HG02588 (cell line): ENCODE measurements at regions not wholly inside any gene's neighbourhood (a gene's known extent, or its start where the extent isn't known, plus 50 kb on each side); places are given as distances from the start of the nearest gene placed in this dataset.

Experiments
- ATAC-seq: cut with Tn5 transposase; IDR thresholded peaks from one replicate; pipeline ENCODE4 v1.9.1; 2021; ENCODE audit warnings: mild to moderate bottlenecking, moderate library complexity; ENCODE audit not compliant: unreplicated experiment

DNA sequence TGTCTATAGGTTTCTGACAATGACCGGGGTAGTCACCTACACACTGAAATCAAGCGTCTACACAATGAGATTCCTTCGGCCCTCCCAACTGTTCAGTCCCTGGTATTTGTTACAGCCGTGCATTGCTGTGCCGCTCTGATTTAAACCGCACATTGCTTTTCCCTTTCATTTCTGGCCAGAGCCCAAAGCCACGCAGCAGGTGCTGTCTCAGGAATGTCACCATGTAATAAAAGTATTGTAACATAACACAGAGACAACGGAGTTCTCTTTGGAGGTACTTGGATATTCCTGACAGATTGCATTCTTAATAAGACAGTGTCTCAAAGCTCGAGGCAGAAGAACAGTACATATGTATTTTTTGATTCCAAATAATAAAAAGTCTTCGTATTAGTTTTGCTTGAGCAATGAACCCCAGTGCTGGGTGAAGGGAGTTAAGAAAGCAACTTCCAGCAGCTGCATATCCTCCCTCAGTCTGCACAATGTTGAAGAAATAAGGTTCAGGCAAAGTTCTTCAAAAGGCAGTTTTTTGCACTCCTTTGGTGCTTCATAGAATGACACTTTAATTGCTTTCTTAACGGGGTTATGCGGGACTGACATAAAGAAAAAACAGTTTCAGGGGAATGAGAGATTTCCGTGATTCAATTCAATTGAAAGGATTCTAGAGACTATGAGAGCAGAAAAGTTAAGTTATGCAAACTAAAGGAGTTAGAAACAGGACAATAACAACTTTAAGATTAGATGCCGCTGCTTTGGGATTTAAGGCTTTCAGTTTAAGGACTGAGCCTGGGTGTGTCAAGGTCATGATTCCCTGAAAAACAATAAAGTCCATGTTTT is 288.7 kb upstream of the FLRT2 start:
- ATAC-seq, result no peak

DNA sequence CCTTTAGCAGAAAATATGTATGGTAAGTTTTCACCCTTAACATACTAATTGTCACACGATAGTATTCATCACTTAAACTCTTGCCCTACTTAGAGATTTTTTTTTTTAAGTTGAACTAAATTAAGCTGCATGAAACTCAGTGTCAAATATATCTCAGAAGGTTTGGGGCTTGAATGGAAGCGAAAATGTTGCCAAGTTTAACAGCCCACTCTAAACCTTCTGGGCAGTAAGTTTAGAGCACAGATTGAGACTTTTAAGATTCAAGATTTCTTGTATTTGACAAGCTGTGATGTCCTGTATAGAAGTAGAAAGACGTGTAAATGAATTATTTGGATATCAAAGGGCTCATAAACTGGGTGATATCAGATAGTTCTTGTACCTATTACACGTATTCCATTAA is 287.3 kb upstream of the FLRT2 start:
- ATAC-seq, result no peak

GRCh38 chr14:85243321-85243720 is 286.6 kb upstream of the FLRT2 start:
- no peak for ATAC-seq

GRCh38 chr14:85247071-85247470 is 282.9 kb upstream of the FLRT2 start:
- no peak for ATAC-seq

- ATAC-seq, result no peak
Observed at GRCh38 chr14:85248881-85249635, 280.9 kb upstream of the FLRT2 start.

DNA sequence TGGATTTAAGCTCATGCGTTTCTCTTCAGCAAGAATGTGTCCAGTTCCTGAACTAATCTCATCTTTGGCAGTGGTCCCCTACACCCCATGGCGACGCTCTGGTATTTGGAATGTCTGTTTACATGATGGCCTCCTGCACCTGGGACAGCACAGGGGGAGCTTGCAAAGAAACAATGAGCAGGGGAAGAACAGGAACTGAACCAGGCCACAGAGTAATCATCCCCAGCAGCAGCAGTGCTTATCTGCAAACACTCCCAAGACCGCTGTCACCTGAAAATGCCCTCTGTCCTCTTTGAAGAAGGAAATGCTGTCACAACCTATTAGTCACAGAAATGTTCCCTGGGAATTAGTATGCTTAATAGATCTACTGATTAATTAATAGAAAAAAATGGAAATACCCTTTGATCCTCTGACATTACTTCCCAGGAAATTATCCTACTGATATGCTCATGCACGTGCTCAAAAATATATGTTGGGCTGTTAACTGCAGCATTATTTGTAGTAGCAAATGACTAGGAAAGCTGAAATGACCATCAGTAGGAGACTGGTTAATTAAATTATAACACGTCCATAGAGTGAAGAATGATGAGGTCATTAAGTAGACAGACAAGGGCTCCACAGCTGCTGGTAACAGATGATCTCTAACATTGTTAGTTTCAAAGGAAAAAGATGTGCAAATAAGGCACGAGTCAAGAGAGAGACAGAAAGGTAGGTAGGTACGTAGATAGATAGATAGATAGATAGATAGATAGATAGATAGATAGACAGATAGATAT is 279.3 kb upstream of the FLRT2 start:
- ATAC-seq, result no peak

- ATAC-seq, result no peak
Observed at GRCh38 chr14:85252011-85252410, 277.9 kb upstream of the FLRT2 start.

- ATAC-seq, result no peak
Observed at GRCh38 chr14:85254711-85255110, 275.2 kb upstream of the FLRT2 start.

DNA sequence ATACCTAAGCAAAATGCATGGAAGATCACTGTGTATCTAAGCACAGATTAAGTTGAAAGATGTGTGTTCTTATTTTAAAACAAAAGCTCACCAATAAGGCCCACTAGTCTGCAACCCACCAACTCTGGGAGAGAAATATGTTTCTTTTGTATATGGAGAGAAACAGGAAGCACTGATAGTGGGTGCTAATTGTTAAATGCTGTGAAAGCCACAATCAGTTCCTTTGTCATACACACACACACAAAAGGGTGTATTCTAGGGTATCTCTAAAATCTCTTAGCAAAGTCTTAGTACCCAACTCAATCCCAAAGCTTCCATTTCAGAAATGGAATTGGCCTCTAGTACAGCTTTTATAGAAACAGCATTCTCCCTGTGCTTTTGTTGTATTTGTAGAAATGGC is 272.7 kb upstream of the FLRT2 start:
- no peak for ATAC-seq

GRCh38 chr14:85263916-85264675 is 265.8 kb upstream of the FLRT2 start:
- ATAC-seq, result no peak

- no peak for ATAC-seq
Observed at GRCh38 chr14:85273099-85273677, 256.8 kb upstream of the FLRT2 start.

- ATAC-seq, result no peak
Observed at GRCh38 chr14:85273952-85274351, 256.0 kb upstream of the FLRT2 start.

DNA sequence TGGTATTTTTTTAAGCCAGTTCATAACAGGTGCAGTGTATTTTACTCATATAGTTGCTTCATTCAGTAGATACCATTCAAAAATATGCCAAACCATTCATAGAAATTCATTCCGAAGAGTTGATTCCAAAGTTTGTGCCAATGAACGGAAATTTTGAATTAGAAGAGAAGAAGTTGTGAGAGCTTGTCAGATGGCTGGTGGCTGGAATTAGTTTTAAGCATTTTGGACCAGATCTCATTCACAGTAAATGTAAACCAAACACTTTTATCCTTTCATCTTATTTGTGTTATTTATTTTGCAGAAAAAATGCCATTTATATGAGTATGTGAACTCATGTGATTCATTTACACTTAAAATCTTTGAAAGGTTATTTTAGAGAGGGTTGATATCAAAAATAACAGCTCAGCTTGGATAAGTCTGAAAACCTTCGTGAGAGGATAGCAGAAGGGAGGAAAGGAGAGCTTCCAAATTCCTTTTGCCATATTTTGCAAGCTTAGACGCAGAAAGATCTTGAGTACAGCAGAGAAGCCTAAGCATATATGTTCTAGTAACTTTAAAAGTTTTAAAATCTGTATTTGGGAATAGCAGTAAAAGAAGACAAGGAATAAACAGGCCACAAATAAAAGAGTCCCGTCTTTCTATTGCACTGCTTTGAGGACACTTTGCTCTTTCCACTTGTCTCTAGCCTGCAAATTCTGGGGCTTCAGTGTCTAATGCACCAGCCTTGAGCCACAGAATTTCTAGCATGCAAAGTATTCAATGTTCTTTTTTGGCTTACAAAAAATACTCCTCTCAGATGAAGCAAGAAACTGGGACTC is 253.6 kb upstream of the FLRT2 start:
- no peak for ATAC-seq

- ATAC-seq, result no peak
Observed at GRCh38 chr14:85276979-85277228, 253.0 kb upstream of the FLRT2 start.

DNA sequence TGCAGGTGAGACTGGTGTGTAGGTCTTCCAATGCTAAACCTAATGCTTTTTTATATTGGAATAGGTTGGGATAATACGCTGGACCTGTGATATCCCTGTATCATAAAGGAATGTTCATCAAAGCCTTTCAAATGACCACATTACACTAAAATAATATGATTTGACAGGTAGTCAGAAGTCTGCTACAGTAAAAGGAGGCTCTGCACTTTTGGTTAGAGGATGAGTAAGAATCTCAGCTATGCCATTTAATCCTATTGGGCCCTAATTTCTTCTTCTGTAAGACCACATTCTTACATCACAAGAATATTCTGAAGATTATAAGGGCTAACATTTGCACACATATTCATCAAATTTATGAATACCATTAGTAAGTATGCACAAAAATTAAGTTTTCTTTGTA is 250.5 kb upstream of the FLRT2 start:
- ATAC-seq, result no peak

- ATAC-seq, result no peak
Observed at GRCh38 chr14:85280074-85280473, 249.9 kb upstream of the FLRT2 start.

- no peak for ATAC-seq
Observed at GRCh38 chr14:85281921-85282320, 248.0 kb upstream of the FLRT2 start.

DNA sequence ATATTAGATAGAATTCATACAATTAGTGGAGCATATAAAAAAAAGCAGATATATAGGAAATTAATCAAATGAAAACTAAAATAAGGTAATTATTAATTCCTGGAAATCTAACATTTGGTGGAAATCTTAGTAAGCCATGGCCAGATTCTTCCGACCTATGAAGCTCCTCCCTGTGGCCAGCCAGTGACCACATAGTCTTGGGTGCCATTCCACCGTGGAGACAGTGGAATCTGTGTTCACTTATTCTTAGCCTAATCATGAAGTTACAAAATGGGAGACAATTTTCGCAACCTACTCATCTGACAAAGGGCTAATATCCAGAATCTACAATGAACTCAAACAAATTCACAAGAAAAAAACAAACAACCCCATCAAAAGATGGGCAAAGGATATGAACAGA is 241.9 kb upstream of the FLRT2 start:
- no peak for ATAC-seq

GRCh38 chr14:85291731-85292130 is 238.2 kb upstream of the FLRT2 start:
- ATAC-seq, result no peak
